Prostate gland (tissue), 2 donors: ENCODE measurements at regions not wholly inside any gene's neighbourhood (a gene's known extent, or its start where the extent isn't known, plus 50 kb on each side); places are given as distances from the start of the nearest gene placed in this dataset.

Experiments
- POLR2A ChIP-seq: fragments of 450-650 bp; IDR thresholded peaks from one replicate; pipeline ENCODE4 v1.6.1; 2016; ENCODE audit warnings: antibody characterized with exemption, mild to moderate bottlenecking
- POLR2AphosphoS5 ChIP-seq: sonication (generic); formaldehyde crosslinking; IDR thresholded peaks from one replicate; pipeline ENCODE4 v1.6.1; 2017; ENCODE audit warnings: antibody characterized with exemption
- TF ChIP-seq, protein P1 (sequence below), 4 experiments: fragments of 200-600 bp in 2 of 4; fragments of 450-650 bp in 2 of 4; sonication (generic) in 2 of 4; IDR thresholded peaks; 1 replicate in 3 of 4; 2 replicates in 1 of 4; pipeline ENCODE4 v1.5.1; 2016 to 2019; ENCODE audit warnings: antibody characterized with exemption in 4 of 4, mild to moderate bottlenecking in 2 of 4, moderate library complexity in 2 of 4

DNA sequence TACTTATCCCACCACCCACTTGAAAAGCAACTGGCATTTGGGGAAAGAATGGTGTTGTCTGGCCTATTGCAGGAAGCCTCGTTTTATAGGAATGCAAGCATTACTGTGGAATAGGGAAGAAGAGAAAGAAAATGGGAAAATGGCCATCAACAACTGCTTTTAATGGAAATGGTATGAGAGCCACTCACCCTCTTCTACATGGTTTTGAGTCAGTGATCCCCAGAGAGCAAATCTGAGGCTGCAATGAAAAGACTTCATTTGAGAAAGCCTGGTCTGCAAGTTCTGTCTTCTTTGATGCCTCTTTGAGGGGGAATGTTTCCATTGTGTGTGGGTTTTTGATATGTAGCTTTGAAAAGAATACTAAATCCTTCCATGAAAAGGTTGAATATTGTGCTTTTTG is 172.3 kb upstream of the HDDC2 start:
- TF ChIP-seq, protein P1, sequence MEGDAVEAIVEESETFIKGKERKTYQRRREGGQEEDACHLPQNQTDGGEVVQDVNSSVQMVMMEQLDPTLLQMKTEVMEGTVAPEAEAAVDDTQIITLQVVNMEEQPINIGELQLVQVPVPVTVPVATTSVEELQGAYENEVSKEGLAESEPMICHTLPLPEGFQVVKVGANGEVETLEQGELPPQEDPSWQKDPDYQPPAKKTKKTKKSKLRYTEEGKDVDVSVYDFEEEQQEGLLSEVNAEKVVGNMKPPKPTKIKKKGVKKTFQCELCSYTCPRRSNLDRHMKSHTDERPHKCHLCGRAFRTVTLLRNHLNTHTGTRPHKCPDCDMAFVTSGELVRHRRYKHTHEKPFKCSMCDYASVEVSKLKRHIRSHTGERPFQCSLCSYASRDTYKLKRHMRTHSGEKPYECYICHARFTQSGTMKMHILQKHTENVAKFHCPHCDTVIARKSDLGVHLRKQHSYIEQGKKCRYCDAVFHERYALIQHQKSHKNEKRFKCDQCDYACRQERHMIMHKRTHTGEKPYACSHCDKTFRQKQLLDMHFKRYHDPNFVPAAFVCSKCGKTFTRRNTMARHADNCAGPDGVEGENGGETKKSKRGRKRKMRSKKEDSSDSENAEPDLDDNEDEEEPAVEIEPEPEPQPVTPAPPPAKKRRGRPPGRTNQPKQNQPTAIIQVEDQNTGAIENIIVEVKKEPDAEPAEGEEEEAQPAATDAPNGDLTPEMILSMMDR (IDR thresholded peaks at IDR 0.05), result no peak
- no peak for TF ChIP-seq POLR2AphosphoS5
- TF ChIP-seq POLR2A, result no peak
